Lower lobe of right lung (tissue), 2 donors: ENCODE measurements at regions not wholly inside any gene's neighbourhood (a gene's known extent, or its start where the extent isn't known, plus 50 kb on each side); places are given as distances from the start of the nearest gene placed in this dataset.

Experiments used
- ATAC-seq, 2 donors: fragments of 200-7000 bp; cut with Tn5 transposase; one replicate each; pipeline ENCODE4 v1.9.1; 2020 to 2022; ENCODE audit warnings: mild to moderate bottlenecking in 2 of 2, moderate library complexity in 2 of 2
- DNase-seq: peaks from one replicate; pipeline ENCODE4 v3.0.0-alpha.2; 2020
- H3K27ac ChIP-seq: fragments of 200-600 bp; one replicate; pipeline ENCODE4 v1.8.0; 2022
- H3K27me3 ChIP-seq: fragments of 200-600 bp; one replicate; pipeline ENCODE4 v1.8.0; 2022; ENCODE audit warnings: low read depth
- H3K36me3 ChIP-seq: fragments of 200-600 bp; one replicate; pipeline ENCODE4 v1.8.0; 2022; ENCODE audit warnings: mild to moderate bottlenecking
- H3K4me1 ChIP-seq: fragments of 200-600 bp; one replicate; pipeline ENCODE4 v1.8.0; 2022
- H3K4me3 ChIP-seq: fragments of 200-600 bp; one replicate; pipeline ENCODE4 v1.8.0; 2022; ENCODE audit warnings: mild to moderate bottlenecking
- H3K9me3 ChIP-seq: fragments of 200-600 bp; one replicate; pipeline ENCODE4 v1.8.0; 2022
- CTCF ChIP-seq: fragments of 200-600 bp; IDR thresholded peaks from one replicate; pipeline ENCODE4 v1.8.0; 2022; ENCODE audit warnings: antibody characterized with exemption, mild to moderate bottlenecking
- intact Hi-C: fragments of 100-400 bp; cut with DNase I; formaldehyde crosslinking; loops from one replicate; pipeline ENCODE4 v1.11.0; 2022
- donor health status: DM: no; HTN: yes; CAD: no; lungs with severe emphysema.

GRCh38 chr16:80147026-80147655, 393.7 kb upstream of the DYNLRB2 start:
- H3K27me3 ChIP-seq, result no peaks in the 10 kb centered on the region
- no peak for TF ChIP-seq CTCF
- no peaks in the 10 kb centered on the region for H3K9me3 ChIP-seq
- H3K27ac ChIP-seq, result no peak overlapping the region
- peaks cover 6% of the 10 kb centered on the region for H3K4me1 ChIP-seq
- no peaks in the 10 kb centered on the region for H3K36me3 ChIP-seq
- ATAC-seq (no peak), DNase-seq (no peak)
- intact Hi-C loops, result no loop called here
- no peak overlapping the region for H3K4me3 ChIP-seq

DNA sequence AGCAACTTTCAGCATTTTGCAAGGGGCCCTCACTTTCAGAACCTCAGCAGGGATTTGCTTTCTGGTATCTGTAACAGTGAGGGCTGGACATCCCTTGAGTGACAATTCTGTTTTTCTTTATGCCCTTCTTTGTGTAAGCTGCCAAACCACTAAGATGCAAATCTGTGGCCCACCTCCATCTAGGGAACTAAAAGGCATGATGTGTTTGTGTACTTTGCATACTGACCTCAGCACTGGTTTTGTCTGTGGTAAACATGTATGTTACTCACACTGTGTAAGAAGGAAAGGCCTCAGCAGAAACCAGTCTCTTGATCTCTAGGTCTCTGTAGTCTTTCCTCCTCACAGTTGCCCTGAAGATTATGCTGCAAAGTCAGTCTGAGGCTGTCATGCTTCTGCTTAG, 396.6 kb upstream of the DYNLRB2 start:
- Histone ChIP-seq H3K9me3 (no peaks in the 10 kb centered on the region), H3K4me3 (no peak overlapping the region), H3K4me1 (no peaks in the 10 kb centered on the region), H3K27me3 (no peaks in the 10 kb centered on the region), H3K27ac (no peak overlapping the region), H3K36me3 (no peaks in the 10 kb centered on the region)
- DNase-seq (no peak), ATAC-seq (no peak)
- intact Hi-C loops, result no loop called here
- TF ChIP-seq CTCF, result no peak

DNA sequence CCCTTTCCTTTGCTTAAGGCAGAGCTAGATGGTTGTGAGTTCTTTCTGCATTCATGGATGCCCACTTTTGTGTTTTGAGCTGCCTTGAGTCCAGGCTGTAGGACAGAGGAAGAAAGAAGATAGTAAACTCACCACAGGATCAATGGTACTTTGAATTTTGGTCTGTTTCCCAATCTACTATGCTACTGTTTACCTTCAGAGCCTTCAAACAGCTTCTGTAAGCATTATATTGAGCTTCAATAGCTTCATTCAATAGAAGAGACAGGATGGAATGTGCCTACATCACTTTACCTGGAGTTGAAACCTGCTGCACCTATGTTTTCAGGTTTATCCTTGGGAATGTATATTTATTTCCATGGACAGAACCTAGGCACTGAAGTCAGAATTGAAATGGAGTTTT, 397.9 kb upstream of the DYNLRB2 start:
- no peak overlapping the region for H3K4me3 ChIP-seq
- intact Hi-C loops, result no loop called here
- H3K4me1 ChIP-seq, result no peaks in the 10 kb centered on the region
- no peaks in the 10 kb centered on the region for H3K36me3 ChIP-seq
- no peaks in the 10 kb centered on the region for H3K27me3 ChIP-seq
- no peak for TF ChIP-seq CTCF
- DNase-seq (no peak), ATAC-seq (no peak)
- H3K9me3 ChIP-seq, result no peaks in the 10 kb centered on the region
- H3K27ac ChIP-seq, result no peak overlapping the region

DNA sequence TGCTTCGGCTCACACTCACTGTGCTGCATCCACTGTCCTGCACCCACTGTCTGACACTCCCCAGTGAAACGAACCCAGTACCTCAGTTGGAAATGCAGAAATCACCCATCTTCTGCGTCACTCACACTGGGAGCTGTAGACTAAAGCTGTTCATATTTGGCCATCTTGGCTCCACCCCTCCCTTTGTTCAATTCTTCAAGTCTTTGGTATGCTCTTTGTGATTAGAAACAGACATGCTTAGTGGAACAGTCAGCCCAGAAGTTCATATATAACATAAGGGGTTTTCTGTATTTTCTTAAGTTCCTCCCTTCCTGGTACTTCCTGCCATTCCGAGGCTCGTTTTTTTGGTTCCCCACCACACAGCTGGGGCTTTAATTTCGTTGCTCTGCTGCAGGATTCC, 398.5 kb upstream of the DYNLRB2 start:
- intact Hi-C loops, result no loop called here
- TF ChIP-seq CTCF, result no peak
- H3K36me3 ChIP-seq, result no peaks in the 10 kb centered on the region

GRCh38 chr16:80129791-80130190, 411.0 kb upstream of the DYNLRB2 start:
- DNase-seq, result no peak
- H3K4me3 ChIP-seq, result no peak overlapping the region
- peaks cover 6% of the 10 kb centered on the region for H3K9me3 ChIP-seq
- intact Hi-C loops, result no loop called here
- TF ChIP-seq CTCF, result no peak
- H3K27ac ChIP-seq, result no peak overlapping the region
- ATAC-seq, result no peak
- no peaks in the 10 kb centered on the region for H3K36me3 ChIP-seq
- H3K27me3 ChIP-seq, result no peaks in the 10 kb centered on the region
- H3K4me1 ChIP-seq, result no peaks in the 10 kb centered on the region

More for the DNA sequence above, 398.5 kb upstream of the DYNLRB2 start:
- Histone ChIP-seq H3K4me3 (no peak overlapping the region), H3K27ac (no peak overlapping the region), H3K27me3 (no peaks in the 10 kb centered on the region), H3K9me3 (no peaks in the 10 kb centered on the region), H3K4me1 (no peaks in the 10 kb centered on the region)
- ATAC-seq (no peak), DNase-seq (no peak)
